ENCODE measurements at regions not wholly inside any gene's neighbourhood (a gene's known extent, or its start where the extent isn't known, plus 50 kb on each side); places are given as distances from the start of the nearest gene placed in this dataset.
A peak's percentile ranks its signal among the peaks of the same experiment; 100 is the strongest.
"Not testable (repeated sequence)": the region's sequence is repeated elsewhere in the genome, so short reads cannot be mapped to it uniquely, and the experiment has no call there.

DNA sequence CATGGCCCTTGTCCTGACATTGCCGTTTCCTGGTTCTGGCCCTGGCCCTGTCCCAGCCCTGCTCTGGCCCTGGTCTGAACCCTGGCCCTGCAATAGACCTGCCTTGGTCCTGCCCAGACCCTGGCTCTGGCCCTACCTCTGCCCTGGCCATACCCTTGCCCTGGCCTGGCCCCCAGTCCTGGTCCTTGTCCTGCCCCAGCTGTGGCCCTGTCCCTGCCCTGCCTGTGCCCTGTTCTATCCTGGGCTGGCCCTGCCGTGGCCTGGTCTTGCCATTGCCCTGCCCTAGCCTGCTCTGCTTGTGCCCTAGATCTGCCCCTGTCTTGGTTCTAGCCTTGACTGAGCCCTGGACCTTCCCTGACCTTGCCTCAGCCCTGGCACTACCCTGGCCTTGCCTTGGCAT is 1560.1 kb downstream of the RPIA start:
- H3K27ac ChIP-seq; intact Hi-C loops (cut with DNase I; ENCODE audit: low total_unique reads); H3K4me3 ChIP-seq; H3K36me3 ChIP-seq; H3K4me1 ChIP-seq; DNase-seq; H3K9me3 ChIP-seq; H3K27me3 ChIP-seq: not testable (repeated sequence)
- 74 to 100% (median 85%) methylated on average over 2 of the region's 2 CpGs for WGBS, 5 donors

DNA sequence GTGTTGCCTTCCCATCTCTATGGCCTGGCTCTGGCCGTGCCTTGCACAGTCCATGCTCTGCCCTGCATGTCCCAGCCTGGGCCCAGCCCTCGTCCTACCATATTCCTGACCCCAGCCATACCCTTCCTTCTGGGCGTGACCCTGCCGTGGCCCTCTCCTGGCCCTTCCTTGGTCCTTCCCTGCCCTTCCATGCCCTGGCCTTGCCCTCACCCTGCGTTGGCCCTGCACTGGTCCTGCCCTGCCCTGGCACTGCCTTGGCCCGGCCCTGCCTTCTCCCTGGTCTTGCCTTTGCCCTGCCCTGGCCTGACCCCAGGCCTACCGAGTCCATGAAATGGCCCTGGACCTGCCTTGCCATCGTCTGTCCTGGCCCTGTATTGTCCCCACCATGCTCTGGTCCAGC is 1561.8 kb downstream of the RPIA start:
- intact Hi-C loops (cut with DNase I; ENCODE audit: low total_unique reads); DNase-seq; H3K27ac ChIP-seq; H3K9me3 ChIP-seq; H3K4me3 ChIP-seq; H3K27me3 ChIP-seq; H3K4me1 ChIP-seq; H3K36me3 ChIP-seq: not testable (repeated sequence)
- WGBS, 5 donors: 69 to 90% (median 80%) methylated on average over 6 to 8 of the region's 8 CpGs

DNA sequence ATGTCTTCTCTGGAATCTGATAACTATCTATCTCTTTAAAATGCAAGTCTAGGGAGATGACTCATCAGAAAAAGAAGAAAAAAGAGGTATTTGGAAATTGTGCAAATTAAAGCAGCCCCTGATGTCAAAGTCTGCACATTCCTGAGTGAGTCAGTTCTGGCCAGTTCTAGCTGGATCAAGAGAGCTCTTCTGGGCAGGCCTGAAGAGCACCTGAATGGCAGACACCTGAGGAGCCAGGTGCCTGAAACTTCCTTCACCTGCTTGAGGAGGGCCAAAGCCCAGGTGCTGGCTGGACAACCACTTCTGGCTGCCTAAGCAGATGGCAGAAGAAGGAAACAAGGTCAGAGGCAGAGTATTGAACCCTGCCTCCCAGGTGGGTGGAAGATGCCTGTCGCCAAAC is 1575.4 kb downstream of the RPIA start:
- intact Hi-C loops (cut with DNase I; ENCODE audit: low total_unique reads); H3K27ac ChIP-seq; H3K4me1 ChIP-seq; H3K36me3 ChIP-seq; H3K4me3 ChIP-seq; DNase-seq; H3K27me3 ChIP-seq; H3K9me3 ChIP-seq: not testable (repeated sequence)
- WGBS, 5 donors: 89 to 100% (median 97%) methylated on average over 1 of the region's 1 CpG; no CpG with 5 or more reads in 1 of the 5 donors

DNA sequence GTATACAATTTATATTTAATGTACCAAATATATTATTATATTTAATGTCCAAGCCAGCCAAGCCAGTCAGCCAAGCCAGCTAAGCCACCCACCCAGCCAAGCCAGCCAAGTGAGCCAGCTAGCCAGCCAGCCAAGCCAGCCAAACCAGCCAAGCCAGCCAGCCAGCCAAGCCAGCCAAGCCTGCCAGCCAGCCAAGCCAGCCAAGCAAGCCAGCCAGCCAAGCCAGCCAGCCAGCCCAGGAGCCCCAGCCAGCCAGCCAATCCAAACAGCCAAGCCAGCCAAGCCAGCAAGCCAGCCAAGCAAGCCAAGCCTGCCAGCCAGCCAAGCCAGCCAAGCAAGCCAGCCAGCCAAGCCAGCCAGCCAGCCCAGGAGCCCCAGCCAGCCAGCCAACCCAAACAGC is 1596.3 kb downstream of the RPIA start:
- intact Hi-C loops (cut with DNase I; ENCODE audit: low total_unique reads); H3K27ac ChIP-seq; DNase-seq; H3K27me3 ChIP-seq; H3K4me1 ChIP-seq; H3K36me3 ChIP-seq; H3K4me3 ChIP-seq: not testable (repeated sequence)
- peaks cover 0 to 30% (median 2%) of the 10 kb centered on the region in 4 donors for H3K9me3 ChIP-seq

DNA sequence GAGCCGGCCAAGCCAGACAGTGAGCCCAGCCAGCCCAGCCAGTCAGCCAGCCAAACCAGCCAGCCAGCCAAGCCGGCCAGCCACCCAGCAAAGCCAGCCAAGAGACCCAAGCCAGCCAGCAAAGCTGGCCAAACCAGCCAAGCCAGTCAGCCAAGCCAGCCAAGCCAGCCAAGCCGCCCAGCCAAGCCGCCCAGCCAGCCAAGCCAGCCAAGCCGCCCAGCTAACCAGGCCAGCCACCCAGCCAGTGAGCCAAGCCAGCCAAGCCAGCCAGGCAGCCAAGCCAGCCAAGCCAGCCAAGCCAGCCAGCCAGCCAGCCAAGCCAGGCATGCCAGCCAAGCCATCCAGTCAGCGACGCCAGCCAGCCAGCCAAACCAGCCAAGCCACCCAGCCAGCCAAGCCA is 1596.9 kb downstream of the RPIA start:
- H3K4me3 ChIP-seq; H3K36me3 ChIP-seq; DNase-seq; H3K4me1 ChIP-seq; H3K27me3 ChIP-seq; H3K27ac ChIP-seq; intact Hi-C loops (cut with DNase I; ENCODE audit: low total_unique reads): not testable (repeated sequence)
- 90 to 93% (median 92%) methylated on average over 4 to 6 of the region's 7 CpGs; no CpG with 5 or more reads in 2 of the 5 donors for WGBS, 5 donors
- H3K9me3 ChIP-seq: peaks cover 0 to 35% (median 2%) of the 10 kb centered on the region in 4 donors

DNA sequence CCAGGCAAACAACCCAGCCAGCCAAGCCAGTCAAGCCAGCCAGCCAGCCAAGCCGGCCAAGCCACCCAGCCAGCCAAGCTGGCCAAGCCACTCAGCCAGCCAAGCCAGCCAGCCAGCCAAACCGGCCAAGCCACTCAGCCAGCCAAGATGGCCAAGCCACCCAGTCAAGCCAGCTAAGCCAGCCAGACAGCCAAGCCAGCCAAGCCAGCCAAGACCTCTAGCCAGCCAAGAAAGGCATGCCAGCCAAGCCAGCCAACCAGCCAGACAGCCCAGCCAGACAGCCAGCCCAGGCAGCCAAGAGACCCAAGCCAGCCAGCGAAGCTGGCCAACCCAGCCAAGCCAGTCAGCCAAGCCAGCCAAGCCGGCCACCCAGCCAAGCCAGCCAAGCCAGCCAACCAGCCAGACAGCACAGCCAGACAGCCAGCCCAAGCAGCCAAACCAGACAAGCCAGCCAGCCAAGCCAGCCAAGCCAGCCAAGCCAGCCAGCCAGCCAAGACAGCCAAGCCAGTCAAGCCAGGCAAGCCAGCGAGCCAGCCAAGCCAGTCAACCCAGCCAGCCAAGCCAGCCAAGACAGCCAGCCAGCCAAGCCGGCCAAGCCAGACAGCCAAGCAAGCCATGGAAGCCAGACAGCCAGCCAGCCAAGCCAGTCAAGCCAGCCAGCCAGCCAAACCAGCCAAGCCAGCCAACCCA is 1598.0 kb downstream of the RPIA start:
- peaks cover 0 to 35% (median 2%) of the 10 kb centered on the region in 4 donors for H3K9me3 ChIP-seq
- H3K27ac ChIP-seq; H3K4me1 ChIP-seq; H3K27me3 ChIP-seq; DNase-seq; H3K36me3 ChIP-seq; intact Hi-C loops (cut with DNase I; ENCODE audit: low total_unique reads); H3K4me3 ChIP-seq: not testable (repeated sequence)
- 74 to 88% (median 81%) methylated on average over 3 to 5 of the region's 6 CpGs; no CpG with 5 or more reads in 1 of the 5 donors for WGBS, 5 donors

DNA sequence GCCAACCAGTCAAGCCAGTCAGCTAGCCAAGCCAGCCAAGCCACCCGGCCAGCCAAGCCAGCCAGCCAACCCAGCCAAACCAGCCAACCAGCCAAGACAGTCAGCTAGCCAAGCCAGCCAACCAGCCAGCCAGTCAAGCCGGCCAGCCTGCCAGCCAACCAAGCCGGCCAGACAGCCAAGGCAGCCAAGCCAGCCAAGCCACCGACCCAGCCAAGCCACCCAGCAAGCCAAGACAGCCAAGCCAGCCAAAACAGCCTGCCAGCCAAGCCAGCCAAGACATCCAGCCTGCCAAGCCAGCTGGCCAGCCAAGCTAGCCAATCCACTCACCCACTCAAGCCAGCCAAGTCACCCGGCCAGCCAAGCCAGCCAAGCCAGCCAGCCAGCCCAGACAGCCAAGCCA is 1599.2 kb downstream of the RPIA start:
- H3K36me3 ChIP-seq; intact Hi-C loops (cut with DNase I; ENCODE audit: low total_unique reads); DNase-seq; H3K4me3 ChIP-seq; H3K4me1 ChIP-seq; H3K27me3 ChIP-seq; H3K27ac ChIP-seq: not testable (repeated sequence)
- peaks cover 0 to 35% (median 2%) of the 10 kb centered on the region in 4 donors for H3K9me3 ChIP-seq
- 81 to 90% (median 86%) methylated on average over 3 to 5 of the region's 5 CpGs; no CpG with 5 or more reads in 1 of the 5 donors for WGBS, 5 donors

DNA sequence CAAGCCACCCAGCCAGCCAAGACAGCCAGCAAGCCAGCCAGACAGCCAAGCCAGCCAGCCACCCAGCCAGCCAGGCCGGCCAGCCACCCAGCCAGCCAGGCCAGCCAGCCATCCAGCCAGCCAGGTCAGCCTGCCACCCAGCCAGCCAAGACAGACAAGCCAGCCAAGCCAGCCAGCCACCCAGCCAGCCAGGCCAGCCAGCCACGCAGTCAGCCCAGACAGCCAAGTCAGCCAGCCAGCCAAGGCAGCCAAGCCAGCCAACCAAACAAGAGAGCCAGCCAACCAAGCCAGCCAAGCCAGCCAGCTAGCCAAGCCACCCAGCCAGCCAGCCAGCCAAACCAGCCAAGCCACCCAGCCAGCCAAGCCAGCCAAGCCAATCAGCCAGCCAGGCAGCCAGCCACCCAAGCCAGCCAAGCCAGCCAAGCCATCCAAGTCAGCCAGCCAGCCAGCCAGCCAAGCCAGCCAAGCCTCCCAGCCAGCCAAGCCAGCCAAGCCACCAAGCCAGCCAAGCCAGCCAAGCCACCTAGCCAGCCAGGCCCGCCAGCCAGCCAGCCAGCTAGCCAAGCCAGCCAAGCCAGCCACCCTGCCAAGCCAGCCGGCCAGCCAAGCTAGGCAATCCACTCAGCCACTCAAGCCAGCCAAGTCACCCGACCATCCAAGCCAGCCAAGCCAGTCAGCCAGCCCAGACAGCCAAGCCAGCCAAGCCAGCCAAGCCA is 1599.9 kb downstream of the RPIA start:
- 34 to 60% (median 45%) methylated on average over 1 to 5 of the region's 5 CpGs; no CpG with 5 or more reads in 1 of the 5 donors for WGBS, 5 donors
- H3K4me1 ChIP-seq; H3K36me3 ChIP-seq; H3K4me3 ChIP-seq; H3K27me3 ChIP-seq; intact Hi-C loops (cut with DNase I; ENCODE audit: low total_unique reads); H3K27ac ChIP-seq: not testable (repeated sequence)
- peaks cover 0 to 36% (median 2%) of the 10 kb centered on the region in 4 donors for H3K9me3 ChIP-seq
- DNase-seq: peak; percentile 2 to 48

DNA sequence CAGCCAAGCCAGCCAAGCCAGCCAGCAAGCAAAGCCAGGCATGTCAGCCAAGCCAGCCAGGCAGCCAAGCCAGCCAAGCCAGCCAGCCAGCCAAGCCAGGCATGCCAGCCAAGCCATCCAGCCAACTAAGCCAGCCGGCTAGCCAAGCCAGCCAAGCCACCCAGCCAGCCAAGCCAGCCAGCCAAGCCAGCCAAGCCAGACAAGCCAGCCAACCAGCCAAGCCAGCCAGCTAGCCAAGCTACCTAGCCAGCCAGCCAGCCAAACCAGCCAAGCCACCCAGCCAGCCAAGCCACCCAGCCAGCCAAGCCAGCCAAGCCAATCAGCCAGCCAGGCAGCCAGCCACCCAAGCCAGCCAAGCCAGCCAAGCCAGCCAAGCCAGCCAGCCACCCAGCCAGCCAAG is 1600.5 kb downstream of the RPIA start:
- H3K27me3 ChIP-seq; H3K4me3 ChIP-seq; H3K36me3 ChIP-seq; H3K27ac ChIP-seq; DNase-seq; H3K4me1 ChIP-seq; intact Hi-C loops (cut with DNase I; ENCODE audit: low total_unique reads): not testable (repeated sequence)
- 86 to 100% (median 92%) methylated on average over 1 of the region's 1 CpG; no CpG with 5 or more reads in 2 of the 5 donors for WGBS, 5 donors
- H3K9me3 ChIP-seq: peaks cover 0 to 40% (median 2%) of the 10 kb centered on the region in 4 donors

DNA sequence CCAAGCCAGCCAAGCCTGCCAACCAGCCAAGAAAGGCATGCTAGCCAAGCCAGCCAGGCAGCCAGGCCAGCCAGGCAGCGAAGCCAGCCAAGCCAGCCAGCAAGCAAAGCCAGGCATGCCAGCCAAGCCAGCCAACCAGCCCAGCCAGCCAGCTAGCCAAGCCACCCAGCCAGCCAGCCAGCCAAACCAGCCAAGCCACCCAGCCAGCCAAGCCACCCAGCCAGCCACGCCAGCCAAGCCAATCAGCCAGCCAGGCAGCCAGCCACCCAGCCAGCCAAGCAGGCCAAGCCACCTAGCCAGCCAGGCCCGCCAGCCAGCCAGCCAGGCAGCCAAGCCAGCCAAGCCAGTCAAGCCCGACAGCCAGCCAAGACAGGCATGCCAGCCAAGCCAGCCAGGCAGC is 1601.0 kb downstream of the RPIA start:
- DNase-seq; H3K27me3 ChIP-seq; intact Hi-C loops (cut with DNase I; ENCODE audit: low total_unique reads); H3K4me3 ChIP-seq; H3K36me3 ChIP-seq; H3K4me1 ChIP-seq; H3K27ac ChIP-seq: not testable (repeated sequence)
- H3K9me3 ChIP-seq: peaks cover 0 to 40% (median 2%) of the 10 kb centered on the region in 4 donors
- 76 to 88% (median 82%) methylated on average over 2 to 4 of the region's 4 CpGs; no CpG with 5 or more reads in 1 of the 5 donors for WGBS, 5 donors

DNA sequence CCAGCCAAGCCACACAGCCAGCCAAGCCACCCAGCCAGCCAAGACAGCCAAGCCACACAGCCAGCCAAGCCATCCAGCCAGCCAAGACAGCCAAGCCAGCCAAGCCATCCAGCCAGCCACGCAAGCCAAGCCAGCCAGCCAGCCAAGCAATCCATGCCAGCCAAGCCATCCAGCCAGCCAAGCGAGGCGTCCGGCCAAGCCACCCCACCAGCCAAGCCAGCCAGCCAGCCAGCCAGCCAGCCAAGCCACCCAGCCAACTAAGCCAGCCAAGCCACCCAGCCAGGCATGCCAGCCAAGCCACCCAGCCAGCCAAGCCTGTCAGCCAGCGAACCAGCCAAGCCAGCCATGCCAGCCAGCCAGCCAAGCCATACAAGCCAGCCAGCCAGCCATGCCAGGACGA is 1601.8 kb downstream of the RPIA start:
- H3K4me1 ChIP-seq; H3K4me3 ChIP-seq; H3K27me3 ChIP-seq; DNase-seq; H3K36me3 ChIP-seq; H3K27ac ChIP-seq; intact Hi-C loops (cut with DNase I; ENCODE audit: low total_unique reads): not testable (repeated sequence)
- 60 to 73% (median 64%) methylated on average over 6 of the region's 6 CpGs for WGBS, 5 donors
- H3K9me3 ChIP-seq: peaks cover 0 to 40% (median 2%) of the 10 kb centered on the region in 4 donors

DNA sequence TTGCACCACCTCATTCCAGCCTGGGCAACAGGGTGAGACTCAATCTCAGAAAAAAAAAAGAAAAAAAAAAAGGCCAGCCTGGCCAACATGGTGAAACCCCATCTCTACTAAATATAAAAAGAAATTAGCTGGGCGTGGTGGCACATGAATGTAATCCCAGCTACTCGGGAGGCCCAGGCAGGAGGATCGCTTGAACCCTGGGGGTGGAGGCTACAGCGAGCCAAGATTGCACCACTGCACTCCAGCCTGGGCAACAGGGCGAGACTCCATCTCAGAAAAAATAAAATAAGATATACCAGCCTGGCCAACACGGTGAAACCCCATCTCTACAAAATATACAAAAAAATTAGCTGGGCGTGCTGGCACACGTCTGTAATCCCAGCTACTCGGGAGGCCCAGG is 1602.3 kb downstream of the RPIA start:
- H3K27ac ChIP-seq; H3K4me1 ChIP-seq; H3K27me3 ChIP-seq; intact Hi-C loops (cut with DNase I; ENCODE audit: low total_unique reads); H3K4me3 ChIP-seq; DNase-seq; H3K36me3 ChIP-seq: not testable (repeated sequence)
- 88 to 94% (median 91%) methylated on average over 8 to 9 of the region's 9 CpGs for WGBS, 5 donors
- peaks cover 0 to 40% (median 2%) of the 10 kb centered on the region in 4 donors for H3K9me3 ChIP-seq

Data from stomach (tissue), 8 donors.